Activated naive CD4-positive, alpha-beta T cell treated with anti-CD3 and anti-CD28 coated beads, Interleukin-2, amount 50 U/mL, for 72 hours (primary cell): ENCODE measurements at regions not wholly inside any gene's neighbourhood (a gene's known extent, or its start where the extent isn't known, plus 50 kb on each side); places are given as distances from the start of the nearest gene placed in this dataset.

Experiments used
- ATAC-seq, 2 donors: fragments of 150-1000 bp; cut with Tn5 transposase; 2 replicates each; pipeline ENCODE4 v1.10.0; 2021; ENCODE audit warnings: mild to moderate bottlenecking in 2 of 2, moderate library complexity in 2 of 2
- DNase-seq, 2 donors: peaks; one replicate each; pipeline ENCODE4 v3.0.0; 2021 to 2022; ENCODE audit warnings: low spot score in 2 of 2
- H3K27ac Mint-ChIP-seq, 2 donors: one replicate each; pipeline ENCODE4 v1.8.0; 2022; ENCODE audit warnings: mild to moderate bottlenecking in 2 of 2, mixed read lengths in 2 of 2
- H3K36me3 Mint-ChIP-seq, 2 donors: one replicate each; pipeline ENCODE4 v1.8.0; 2022; ENCODE audit warnings: mixed read lengths in 2 of 2
- H3K9me3 Mint-ChIP-seq, 2 donors: one replicate each; pipeline ENCODE4 v1.8.0; 2022; ENCODE audit warnings: mixed read lengths in 2 of 2

- Mint-ChIP-seq H3K27ac (no peak overlapping the region), H3K9me3 (peaks cover 0 to 2% of the 10 kb centered on the region in 2 donors), H3K36me3 (no peaks in the 10 kb centered on the region)
- no peak for ATAC-seq
- DNase-seq: no peak
These were observed 388.3 kb downstream of the MFSD1 start for GRCh38 chr3:159189994-159190669.

GRCh38 chr3:159191447-159191846 lies 389.6 kb downstream of the MFSD1 start:
- no peak overlapping the region for H3K27ac Mint-ChIP-seq
- ATAC-seq: no peak

GRCh38 chr3:159196359-159196758 lies 394.5 kb downstream of the MFSD1 start:
- no peak for DNase-seq
- H3K27ac Mint-ChIP-seq: no peak overlapping the region
- H3K9me3 Mint-ChIP-seq: peaks cover 13 to 20% of the 10 kb centered on the region in 2 donors
- no peaks in the 10 kb centered on the region for H3K36me3 Mint-ChIP-seq
- no peak for ATAC-seq

More at GRCh38 chr3:159191447-159191846, 389.6 kb downstream of the MFSD1 start:
- Mint-ChIP-seq H3K36me3 (no peaks in the 10 kb centered on the region), H3K9me3 (peaks cover 2 to 4% of the 10 kb centered on the region in 2 donors)
- no peak for DNase-seq

- Mint-ChIP-seq H3K9me3 (peaks cover 20 to 26% of the 10 kb centered on the region in 2 donors), H3K36me3 (no peaks in the 10 kb centered on the region), H3K27ac (no peak overlapping the region)
- no peak for ATAC-seq
- DNase-seq: no peak
These were observed 398.3 kb downstream of the MFSD1 start for GRCh38 chr3:159200176-159200575.

- Mint-ChIP-seq H3K9me3 (peaks cover 6 to 23% of the 10 kb centered on the region in 2 donors), H3K36me3 (peaks cover 0 to 5% of the 10 kb centered on the region in 2 donors)
- no peak for DNase-seq
These were observed 406.2 kb downstream of the MFSD1 start for GRCh38 chr3:159208050-159208449.

GRCh38 chr3:159209459-159209858 lies 407.6 kb downstream of the MFSD1 start:
- H3K27ac Mint-ChIP-seq: no peak overlapping the region
- ATAC-seq (no peak), DNase-seq (no peak)
- peaks cover 0 to 5% of the 10 kb centered on the region in 2 donors for H3K36me3 Mint-ChIP-seq
- H3K9me3 Mint-ChIP-seq: peaks cover 6 to 16% of the 10 kb centered on the region in 2 donors

More at GRCh38 chr3:159208050-159208449, 406.2 kb downstream of the MFSD1 start:
- no peak for ATAC-seq
- H3K27ac Mint-ChIP-seq: no peak overlapping the region

GRCh38 chr3:159210336-159210735 lies 408.5 kb downstream of the MFSD1 start:
- no peak for DNase-seq
- H3K9me3 Mint-ChIP-seq: peaks cover 6 to 10% of the 10 kb centered on the region in 2 donors
- H3K27ac Mint-ChIP-seq: no peak overlapping the region
- ATAC-seq: no peak
- peaks cover 0 to 5% of the 10 kb centered on the region in 2 donors for H3K36me3 Mint-ChIP-seq

- DNase-seq (no peak), ATAC-seq (no peak)
- Mint-ChIP-seq H3K9me3 (no peaks in the 10 kb centered on the region), H3K27ac (no peak overlapping the region), H3K36me3 (peaks cover 0 to 5% of the 10 kb centered on the region in 2 donors)
These were observed 414.5 kb downstream of the MFSD1 start for GRCh38 chr3:159216311-159216710.

- H3K27ac Mint-ChIP-seq: no peak overlapping the region
- no peak for ATAC-seq
- DNase-seq: no peak
- no peaks in the 10 kb centered on the region for H3K9me3 Mint-ChIP-seq
- peaks cover 0 to 5% of the 10 kb centered on the region in 2 donors for H3K36me3 Mint-ChIP-seq
These were observed 417.4 kb downstream of the MFSD1 start for GRCh38 chr3:159219231-159219630.

GRCh38 chr3:159221335-159221734 lies 419.5 kb downstream of the MFSD1 start:
- DNase-seq (no peak), ATAC-seq (no peak)
- peaks cover 0 to 5% of the 10 kb centered on the region in 2 donors for H3K36me3 Mint-ChIP-seq

GRCh38 chr3:159229116-159229680 lies 427.3 kb downstream of the MFSD1 start:
- ATAC-seq (no peak), DNase-seq (no peak)
- Mint-ChIP-seq H3K9me3 (peaks cover 8 to 10% of the 10 kb centered on the region in 2 donors), H3K36me3 (peaks cover 0 to 5% of the 10 kb centered on the region in 2 donors), H3K27ac (no peak overlapping the region)

More at GRCh38 chr3:159221335-159221734, 419.5 kb downstream of the MFSD1 start:
- no peak overlapping the region for H3K27ac Mint-ChIP-seq
- no peaks in the 10 kb centered on the region for H3K9me3 Mint-ChIP-seq

- Mint-ChIP-seq H3K9me3 (peaks cover 8 to 10% of the 10 kb centered on the region in 2 donors), H3K27ac (no peak overlapping the region), H3K36me3 (peaks cover 0 to 5% of the 10 kb centered on the region in 2 donors)
- ATAC-seq (no peak), DNase-seq (no peak)
These were observed 431.1 kb downstream of the MFSD1 start for GRCh38 chr3:159232966-159233365.

- Mint-ChIP-seq H3K36me3 (peaks cover 0 to 5% of the 10 kb centered on the region in 2 donors), H3K27ac (no peak overlapping the region), H3K9me3 (peaks cover 8 to 10% of the 10 kb centered on the region in 2 donors)
- ATAC-seq (no peak), DNase-seq (no peak)
These were observed 431.9 kb downstream of the MFSD1 start for GRCh38 chr3:159233734-159234133.

- DNase-seq (no peak), ATAC-seq (no peak)
- H3K9me3 Mint-ChIP-seq: peaks cover 6 to 8% of the 10 kb centered on the region in 2 donors
- H3K36me3 Mint-ChIP-seq: peaks cover 0 to 5% of the 10 kb centered on the region in 2 donors
- H3K27ac Mint-ChIP-seq: no peak overlapping the region
These were observed 432.5 kb downstream of the MFSD1 start for GRCh38 chr3:159234306-159234705.

GRCh38 chr3:159236321-159236720 lies 434.5 kb downstream of the MFSD1 start:
- DNase-seq (no peak), ATAC-seq (no peak)
- Mint-ChIP-seq H3K9me3 (peaks cover 0 to 3% of the 10 kb centered on the region in 2 donors), H3K27ac (no peak overlapping the region), H3K36me3 (no peaks in the 10 kb centered on the region)

GRCh38 chr3:159237226-159237625 lies 435.4 kb downstream of the MFSD1 start:
- Mint-ChIP-seq H3K36me3 (no peaks in the 10 kb centered on the region), H3K9me3 (peaks cover 0 to 8% of the 10 kb centered on the region in 2 donors), H3K27ac (no peak overlapping the region)
- no peak for DNase-seq
- no peak for ATAC-seq

- Mint-ChIP-seq H3K36me3 (no peaks in the 10 kb centered on the region), H3K27ac (no peak overlapping the region), H3K9me3 (peaks cover 0 to 8% of the 10 kb centered on the region in 2 donors)
- DNase-seq (no peak), ATAC-seq (no peak)
These were observed 436.8 kb downstream of the MFSD1 start for GRCh38 chr3:159238646-159239045.

GRCh38 chr3:159239059-159239458 lies 437.2 kb downstream of the MFSD1 start:
- H3K36me3 Mint-ChIP-seq: no peaks in the 10 kb centered on the region
- ATAC-seq (no peak), DNase-seq (no peak)
- H3K27ac Mint-ChIP-seq: no peak overlapping the region
- H3K9me3 Mint-ChIP-seq: peaks cover 0 to 8% of the 10 kb centered on the region in 2 donors
